Activated T-helper 2 cell treated with anti-CD3 and anti-CD28 coated beads, Interferon-gamma antibody, Interleukin-2, Interleukin-4, amounts not matched to agents 10 μg/mL and 5 μg/mL and 100 μg/mL, durations not matched to agents 14 hours and 24 hours and 36 hours (primary cell): ENCODE measurements at regions not wholly inside any gene's neighbourhood (a gene's known extent, or its start where the extent isn't known, plus 50 kb on each side); places are given as distances from the start of the nearest gene placed in this dataset.

Experiments
- DNase-seq: peaks from one replicate; pipeline ENCODE4 v3.0.0; 2021; ENCODE audit warnings: low spot score
- H3K27ac Mint-ChIP-seq: one replicate; pipeline ENCODE4 v1.8.0; 2021; ENCODE audit warnings: mixed read lengths
- H3K27me3 Mint-ChIP-seq: one replicate; pipeline ENCODE4 v1.8.0; 2021; ENCODE audit warnings: low read depth, mixed read lengths
- H3K36me3 Mint-ChIP-seq: one replicate; pipeline ENCODE4 v1.8.0; 2021; ENCODE audit warnings: low read depth, mixed read lengths
- H3K4me1 Mint-ChIP-seq: one replicate; pipeline ENCODE4 v1.8.0; 2021; ENCODE audit warnings: low read depth, mixed read lengths
- H3K4me3 Mint-ChIP-seq: one replicate; pipeline ENCODE4 v1.8.0; 2021; ENCODE audit warnings: low read depth, mild to moderate bottlenecking, moderate library complexity, mixed read lengths
- H3K9me3 Mint-ChIP-seq: one replicate; pipeline ENCODE4 v1.8.0; 2021; ENCODE audit warnings: mixed read lengths
- intact Hi-C: fragments of 100-400 bp; cut with micrococcal nuclease; formaldehyde crosslinking; loops from one replicate; pipeline ENCODE4 v1.15.1; 2023

GRCh38 chr6:149127212-149127611 lies 190.3 kb upstream of the TAB2 start:
- intact Hi-C loops = no loop called here
- peaks cover 58% of the 10 kb centered on the region for H3K36me3 Mint-ChIP-seq
- H3K9me3 Mint-ChIP-seq = peaks cover 38% of the 10 kb centered on the region
- H3K4me3 Mint-ChIP-seq = no peak overlapping the region
- peaks cover 73% of the 10 kb centered on the region for H3K4me1 Mint-ChIP-seq
- no peaks in the 10 kb centered on the region for H3K27me3 Mint-ChIP-seq
- DNase-seq = no peak
- H3K27ac Mint-ChIP-seq = peak overlapping the region; percentile 90

GRCh38 chr6:149128489-149129145 lies 188.9 kb upstream of the TAB2 start:
- intact Hi-C loops = loop anchor here (2.0 kb wide), 2 partner anchors 16 to 46 kb away; no protein-coding TSS in a partner anchor
- peak; percentile 60 for DNase-seq
- Mint-ChIP-seq H3K4me1 (peaks cover 74% of the 10 kb centered on the region), H3K4me3 (peak overlapping the region; percentile 65), H3K36me3 (peaks cover 60% of the 10 kb centered on the region), H3K27ac (peak overlapping the region; percentile 90), H3K9me3 (peaks cover 29% of the 10 kb centered on the region), H3K27me3 (no peaks in the 10 kb centered on the region)

GRCh38 chr6:149129371-149130077 lies 188.0 kb upstream of the TAB2 start:
- DNase-seq = no peak
- Mint-ChIP-seq H3K9me3 (peaks cover 21% of the 10 kb centered on the region), H3K27me3 (no peaks in the 10 kb centered on the region), H3K4me1 (peaks cover 65% of the 10 kb centered on the region), H3K36me3 (peaks cover 51% of the 10 kb centered on the region), H3K27ac (peak overlapping the region; percentile 90), H3K4me3 (no peak overlapping the region)
- intact Hi-C loops = loop anchor here (2.0 kb wide), 2 partner anchors 17 to 47 kb away; no protein-coding TSS in a partner anchor

- DNase-seq = no peak
- Mint-ChIP-seq H3K27me3 (no peaks in the 10 kb centered on the region), H3K36me3 (peaks cover 46% of the 10 kb centered on the region), H3K4me1 (peaks cover 63% of the 10 kb centered on the region), H3K9me3 (peaks cover 15% of the 10 kb centered on the region), H3K27ac (peak overlapping the region; percentile 24), H3K4me3 (no peak overlapping the region)
- intact Hi-C loops = no loop called here
Observed at GRCh38 chr6:149130090-149130489, 187.4 kb upstream of the TAB2 start.

- Mint-ChIP-seq H3K27me3 (no peaks in the 10 kb centered on the region), H3K9me3 (peaks cover 11% of the 10 kb centered on the region), H3K4me3 (no peak overlapping the region), H3K4me1 (peaks cover 61% of the 10 kb centered on the region), H3K36me3 (peaks cover 42% of the 10 kb centered on the region), H3K27ac (peak overlapping the region; percentile 24)
- intact Hi-C loops = no loop called here
- no peak for DNase-seq
Observed at GRCh38 chr6:149130508-149130907, 187.0 kb upstream of the TAB2 start.

- intact Hi-C loops = no loop called here
- Mint-ChIP-seq H3K9me3 (peaks cover 3% of the 10 kb centered on the region), H3K4me3 (no peak overlapping the region), H3K27me3 (no peaks in the 10 kb centered on the region), H3K36me3 (peaks cover 34% of the 10 kb centered on the region), H3K27ac (peak overlapping the region; percentile 87), H3K4me1 (peaks cover 55% of the 10 kb centered on the region)
- no peak for DNase-seq
Observed at GRCh38 chr6:149131891-149132290, 185.6 kb upstream of the TAB2 start.

GRCh38 chr6:149132336-149132735 lies 185.2 kb upstream of the TAB2 start:
- DNase-seq = no peak
- Mint-ChIP-seq H3K9me3 (no peaks in the 10 kb centered on the region), H3K4me3 (peak overlapping the region; percentile 15), H3K27me3 (no peaks in the 10 kb centered on the region), H3K27ac (peak overlapping the region; percentile 87), H3K36me3 (peaks cover 30% of the 10 kb centered on the region), H3K4me1 (peaks cover 52% of the 10 kb centered on the region)
- intact Hi-C loops = no loop called here

GRCh38 chr6:149134511-149134933 lies 183.0 kb upstream of the TAB2 start:
- intact Hi-C loops = no loop called here
- Mint-ChIP-seq H3K9me3 (no peaks in the 10 kb centered on the region), H3K4me1 (peaks cover 45% of the 10 kb centered on the region), H3K36me3 (peaks cover 30% of the 10 kb centered on the region), H3K4me3 (no peak overlapping the region), H3K27ac (no peak overlapping the region), H3K27me3 (no peaks in the 10 kb centered on the region)
- no peak for DNase-seq

- H3K27me3 Mint-ChIP-seq = no peaks in the 10 kb centered on the region
- H3K36me3 Mint-ChIP-seq = peaks cover 26% of the 10 kb centered on the region
- peaks cover 45% of the 10 kb centered on the region for H3K4me1 Mint-ChIP-seq
- no peak overlapping the region for H3K27ac Mint-ChIP-seq
- intact Hi-C loops = no loop called here
- H3K9me3 Mint-ChIP-seq = no peaks in the 10 kb centered on the region
- no peak for DNase-seq
- no peak overlapping the region for H3K4me3 Mint-ChIP-seq
Observed at GRCh38 chr6:149135809-149136208, 181.7 kb upstream of the TAB2 start.

GRCh38 chr6:149136273-149136912 lies 181.1 kb upstream of the TAB2 start:
- H3K4me1 Mint-ChIP-seq = peaks cover 50% of the 10 kb centered on the region
- peaks cover 31% of the 10 kb centered on the region for H3K36me3 Mint-ChIP-seq
- peak overlapping the region; percentile 26 for H3K27ac Mint-ChIP-seq
- DNase-seq = no peak
- intact Hi-C loops = no loop called here
- H3K4me3 Mint-ChIP-seq = no peak overlapping the region
- H3K27me3 Mint-ChIP-seq = no peaks in the 10 kb centered on the region
- H3K9me3 Mint-ChIP-seq = no peaks in the 10 kb centered on the region

GRCh38 chr6:149136913-149137286 lies 180.6 kb upstream of the TAB2 start:
- Mint-ChIP-seq H3K27me3 (no peaks in the 10 kb centered on the region), H3K4me3 (no peak overlapping the region), H3K36me3 (peaks cover 34% of the 10 kb centered on the region), H3K4me1 (peaks cover 51% of the 10 kb centered on the region), H3K27ac (peak overlapping the region; percentile 26), H3K9me3 (peaks cover 2% of the 10 kb centered on the region)
- intact Hi-C loops = no loop called here
- no peak for DNase-seq

- no peak overlapping the region for H3K4me3 Mint-ChIP-seq
- H3K27ac Mint-ChIP-seq = peak overlapping the region; percentile 96
- intact Hi-C loops = no loop called here
- DNase-seq = no peak
- H3K36me3 Mint-ChIP-seq = peaks cover 33% of the 10 kb centered on the region
- H3K4me1 Mint-ChIP-seq = peaks cover 45% of the 10 kb centered on the region
- H3K27me3 Mint-ChIP-seq = no peaks in the 10 kb centered on the region
- H3K9me3 Mint-ChIP-seq = peaks cover 7% of the 10 kb centered on the region
Observed at GRCh38 chr6:149137594-149137993, 179.9 kb upstream of the TAB2 start.

GRCh38 chr6:149138089-149138488 lies 179.4 kb upstream of the TAB2 start:
- H3K27me3 Mint-ChIP-seq = no peaks in the 10 kb centered on the region
- peaks cover 11% of the 10 kb centered on the region for H3K9me3 Mint-ChIP-seq
- peaks cover 42% of the 10 kb centered on the region for H3K4me1 Mint-ChIP-seq
- H3K27ac Mint-ChIP-seq = peak overlapping the region; percentile 96
- DNase-seq = no peak
- intact Hi-C loops = no loop called here
- H3K4me3 Mint-ChIP-seq = no peak overlapping the region
- H3K36me3 Mint-ChIP-seq = peaks cover 33% of the 10 kb centered on the region
